ENCODE measurements at regions not wholly inside any gene's neighbourhood (a gene's known extent, or its start where the extent isn't known, plus 50 kb on each side); places are given as distances from the start of the nearest gene placed in this dataset.

DNA sequence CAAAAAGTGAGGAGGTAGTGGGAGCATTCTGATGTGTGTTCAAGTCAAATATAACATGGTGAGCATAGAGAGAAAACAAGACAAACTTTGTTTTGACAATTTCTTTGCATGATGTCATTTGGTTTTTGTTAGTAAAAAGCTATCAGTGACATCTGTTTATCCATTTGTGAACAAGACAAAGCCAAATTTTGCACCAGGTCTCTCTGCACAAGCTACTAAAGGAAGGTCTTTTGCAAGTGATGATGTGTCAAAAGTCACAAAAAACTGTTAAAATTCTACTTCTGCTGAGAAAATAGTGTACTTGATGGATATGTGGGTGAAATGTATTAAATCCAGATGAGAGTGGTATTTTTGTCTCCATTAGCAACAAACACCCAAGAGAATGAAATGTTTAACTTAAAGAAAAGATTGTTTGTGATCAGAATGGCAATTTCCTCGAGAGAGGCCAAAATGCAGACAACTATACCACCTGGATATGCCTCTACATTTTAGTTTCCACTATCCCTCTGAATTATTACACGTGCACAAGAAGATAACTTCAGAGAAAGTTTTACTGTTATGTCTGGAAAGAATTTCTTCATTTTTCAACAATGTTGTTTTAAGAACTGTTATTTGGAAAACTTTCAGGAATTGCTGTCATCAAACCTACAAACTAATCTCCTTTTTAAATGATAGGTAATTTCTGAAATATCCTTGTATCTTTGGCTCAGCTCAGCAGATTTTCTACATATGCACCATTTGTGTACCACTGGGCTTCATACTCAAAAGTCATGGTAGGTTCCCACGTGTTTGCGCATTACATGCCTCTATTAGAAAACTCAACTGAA, 807.4 kb upstream of the ADGRL2 start:
- in situ Hi-C loops (cut with HindIII; ENCODE audit: extremely low pct_ligation_motif_present, low pct_unique_long_range_greater_than_20kb) (no loop called here), intact Hi-C loops (cut with micrococcal nuclease; ENCODE audit: unreplicated experiment) (no loop called here)
- BruUV-seq (replicated peaks), result no TSS peak
- H3K9me3 ChIP-seq (ENCODE audit: low read length), result peaks cover 92% of the 10 kb centered on the region
- CTCF ChIA-PET (ENCODE audit: low intra/inter-chr PET ratio, low total read pairs), result no interaction called here
- no peak for ATAC-seq
- no peaks in the 10 kb centered on the region for H3K79me2 ChIP-seq (ENCODE audit: insufficient read depth, low read length)
- no peak overlapping the region for H3K4me3 ChIP-seq (replicated peaks in 1 of 3; ENCODE audit: insufficient read depth in 1 of 3, low read depth in 2 of 3, low read length in 3 of 3)
- no peaks in the 10 kb centered on the region for H3K4me1 ChIP-seq (ENCODE audit: insufficient read depth, low read length)
- 1% methylated on average over 4 of the region's 4 CpGs for WGBS (ENCODE audit: low lambda C conversion rate)
- H3K9ac ChIP-seq (ENCODE audit: insufficient read depth, low read depth, low read length), result no peak overlapping the region
- no peaks in the 10 kb centered on the region for H3K36me3 ChIP-seq (replicated peaks in 1 of 2; ENCODE audit: control insufficient read depth in 1 of 2, insufficient read depth in 2 of 2, low read length in 2 of 2)
- H3K27me3 ChIP-seq (ENCODE audit: control insufficient read depth in 1 of 2, insufficient read depth in 2 of 2, low read length in 2 of 2), result no peaks in the 10 kb centered on the region
- FAIRE-seq, result no peak
- POLR2A ChIA-PET, result no interaction called here
- H4K20me1 ChIP-seq (ENCODE audit: insufficient read depth, low read length), result no peaks in the 10 kb centered on the region
- no peak for DNase-seq (ENCODE audit: low spot score)
- H3K4me2 ChIP-seq (ENCODE audit: low read depth, low read length), result no peak overlapping the region
- no peak overlapping the region for H3K27ac ChIP-seq (ENCODE audit: extremely low read length, insufficient read depth, low read length)
- no peak overlapping the region for H2AFZ ChIP-seq (ENCODE audit: low read length)
- TF ChIP-seq RBAK (CRISPR knock-in tag; IDR thresholded peaks at IDR 0.05), result no peak
- TF ChIP-seq, protein P1, sequence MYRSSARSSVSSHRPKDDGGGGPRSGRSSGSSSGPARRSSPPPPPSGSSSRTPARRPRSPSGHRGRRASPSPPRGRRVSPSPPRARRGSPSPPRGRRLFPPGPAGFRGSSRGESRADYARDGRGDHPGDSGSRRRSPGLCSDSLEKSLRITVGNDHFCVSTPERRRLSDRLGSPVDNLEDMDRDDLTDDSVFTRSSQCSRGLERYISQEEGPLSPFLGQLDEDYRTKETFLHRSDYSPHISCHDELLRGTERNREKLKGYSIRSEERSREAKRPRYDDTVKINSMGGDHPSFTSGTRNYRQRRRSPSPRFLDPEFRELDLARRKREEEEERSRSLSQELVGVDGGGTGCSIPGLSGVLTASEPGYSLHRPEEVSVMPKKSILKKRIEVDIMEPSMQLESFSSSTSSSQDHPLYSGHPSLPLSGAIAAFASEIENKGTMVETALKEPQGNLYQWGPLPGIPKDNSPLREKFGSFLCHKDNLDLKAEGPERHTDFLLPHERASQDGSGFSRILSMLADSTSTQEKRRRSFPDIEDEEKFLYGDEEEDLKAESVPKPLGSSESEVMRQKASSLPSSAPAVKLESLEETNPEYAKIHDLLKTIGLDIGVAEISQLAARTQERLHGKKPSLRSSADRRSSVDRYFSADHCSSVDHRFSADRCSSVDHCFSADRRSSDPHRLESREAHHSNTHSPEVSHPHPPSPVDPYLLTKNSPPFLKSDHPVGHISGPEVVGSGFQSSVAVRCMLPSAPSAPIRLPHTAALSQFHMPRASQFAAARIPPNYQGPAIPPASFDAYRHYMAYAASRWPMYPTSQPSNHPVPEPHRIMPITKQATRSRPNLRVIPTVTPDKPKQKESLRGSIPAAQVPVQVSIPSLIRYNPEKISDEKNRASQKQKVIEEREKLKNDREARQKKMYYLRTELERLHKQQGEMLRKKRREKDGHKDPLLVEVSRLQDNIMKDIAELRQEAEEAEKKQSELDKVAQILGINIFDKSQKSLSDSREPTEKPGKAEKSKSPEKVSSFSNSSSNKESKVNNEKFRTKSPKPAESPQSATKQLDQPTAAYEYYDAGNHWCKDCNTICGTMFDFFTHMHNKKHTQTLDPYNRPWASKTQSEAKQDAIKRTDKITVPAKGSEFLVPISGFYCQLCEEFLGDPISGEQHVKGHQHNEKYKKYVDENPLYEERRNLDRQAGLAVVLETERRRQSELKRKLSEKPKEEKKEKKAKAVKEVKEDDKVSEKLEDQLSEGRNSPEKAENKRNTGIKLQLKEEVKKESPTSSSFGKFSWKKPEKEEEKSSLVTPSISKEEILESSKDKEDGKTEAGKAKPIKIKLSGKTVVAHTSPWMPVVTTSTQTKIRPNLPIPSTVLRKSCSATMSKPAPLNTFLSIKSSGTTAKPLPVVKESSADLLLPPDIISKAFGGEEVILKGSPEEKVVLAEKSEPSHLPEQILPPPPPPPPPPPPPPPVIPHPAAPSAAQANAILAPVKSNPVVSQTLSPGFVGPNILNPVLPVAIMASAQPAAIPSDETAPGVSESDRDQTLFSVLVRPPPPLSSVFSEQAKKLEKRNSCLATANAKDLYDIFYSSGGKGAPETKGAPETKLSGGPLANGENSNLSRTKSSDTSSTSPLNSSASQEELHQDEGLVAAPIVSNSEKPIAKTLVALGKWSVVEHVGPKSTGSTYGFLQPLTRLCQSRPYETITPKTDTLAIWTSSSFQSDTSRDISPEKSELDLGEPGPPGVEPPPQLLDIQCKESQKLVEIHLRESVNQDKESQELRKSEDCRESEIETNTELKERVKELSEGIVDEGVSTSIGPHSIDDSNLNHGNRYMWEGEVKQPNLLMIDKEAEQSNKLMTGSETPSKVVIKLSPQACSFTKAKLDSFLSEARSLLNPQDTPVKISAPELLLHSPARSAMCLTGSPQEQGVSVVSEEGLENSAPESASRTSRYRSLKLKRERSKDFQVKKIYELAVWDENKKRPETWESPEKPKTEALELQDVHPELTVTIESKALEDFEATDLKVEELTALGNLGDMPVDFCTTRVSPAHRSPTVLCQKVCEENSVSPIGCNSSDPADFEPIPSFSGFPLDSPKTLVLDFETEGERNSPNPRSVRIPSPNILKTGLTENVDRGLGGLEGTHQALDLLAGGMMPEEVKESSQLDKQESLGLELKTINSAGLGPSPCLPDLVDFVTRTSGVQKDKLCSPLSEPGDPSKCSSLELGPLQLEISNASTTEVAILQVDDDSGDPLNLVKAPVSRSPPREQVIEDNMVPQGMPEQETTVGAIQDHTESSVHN (CRISPR knock-in tag; IDR thresholded peaks at IDR 0.05), result no peak
- TF ChIP-seq RFX3 (CRISPR knock-in tag; IDR thresholded peaks at IDR 0.05), result no peak
- TF ChIP-seq, protein P2, sequence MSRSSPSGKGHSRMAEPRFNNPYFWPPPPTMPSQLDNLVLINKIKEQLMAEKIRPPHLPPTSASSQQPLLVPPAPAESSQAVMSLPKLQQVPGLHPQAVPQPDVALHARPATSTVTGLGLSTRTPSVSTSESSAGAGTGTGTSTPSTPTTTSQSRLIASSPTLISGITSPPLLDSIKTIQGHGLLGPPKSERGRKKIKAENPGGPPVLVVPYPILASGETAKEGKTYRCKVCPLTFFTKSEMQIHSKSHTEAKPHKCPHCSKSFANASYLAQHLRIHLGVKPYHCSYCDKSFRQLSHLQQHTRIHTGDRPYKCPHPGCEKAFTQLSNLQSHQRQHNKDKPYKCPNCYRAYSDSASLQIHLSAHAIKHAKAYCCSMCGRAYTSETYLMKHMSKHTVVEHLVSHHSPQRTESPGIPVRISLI (CRISPR knock-in tag; IDR thresholded peaks at IDR 0.05; ENCODE audit: borderline replicate concordance), result no peak
- TF ChIP-seq ZFP62 (CRISPR knock-in tag; IDR thresholded peaks at IDR 0.05), result no peak
- no peak for TF ChIP-seq ZMYM2 (CRISPR knock-in tag; IDR thresholded peaks at IDR 0.05)
- no peak for TF ChIP-seq RFXAP (CRISPR knock-in tag; IDR thresholded peaks at IDR 0.05; ENCODE audit: borderline replicate concordance)
- TF ChIP-seq ZNF782 (CRISPR knock-in tag; IDR thresholded peaks at IDR 0.05; ENCODE audit: borderline replicate concordance), result no peak
- TF ChIP-seq, protein P3, sequence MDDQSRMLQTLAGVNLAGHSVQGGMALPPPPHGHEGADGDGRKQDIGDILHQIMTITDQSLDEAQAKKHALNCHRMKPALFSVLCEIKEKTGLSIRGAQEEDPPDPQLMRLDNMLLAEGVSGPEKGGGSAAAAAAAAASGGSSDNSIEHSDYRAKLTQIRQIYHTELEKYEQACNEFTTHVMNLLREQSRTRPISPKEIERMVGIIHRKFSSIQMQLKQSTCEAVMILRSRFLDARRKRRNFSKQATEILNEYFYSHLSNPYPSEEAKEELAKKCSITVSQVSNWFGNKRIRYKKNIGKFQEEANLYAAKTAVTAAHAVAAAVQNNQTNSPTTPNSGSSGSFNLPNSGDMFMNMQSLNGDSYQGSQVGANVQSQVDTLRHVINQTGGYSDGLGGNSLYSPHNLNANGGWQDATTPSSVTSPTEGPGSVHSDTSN (CRISPR knock-in tag; IDR thresholded peaks at IDR 0.05; ENCODE audit: borderline replicate concordance), result no peak
- no peak for TF ChIP-seq ZSCAN29 (CRISPR knock-in tag; conservative IDR thresholded peaks at IDR 0.05)
- no peak for TF ChIP-seq RBFOX2 (IDR thresholded peaks at IDR 0.05; ENCODE audit: low read depth, low read length)
- TF ChIP-seq ATM (IDR thresholded peaks at IDR 0.05; ENCODE audit: borderline replicate concordance), result no peak
- no peak for TF ChIP-seq PITX1 (CRISPR knock-in tag; IDR thresholded peaks at IDR 0.05)
- TF ChIP-seq EED (CRISPR knock-in tag; IDR thresholded peaks at IDR 0.05), result no peak

Measured in HepG2 (cell line).